ENCODE measurements at regions not wholly inside any gene's neighbourhood (a gene's known extent, or its start where the extent isn't known, plus 50 kb on each side); places are given as distances from the start of the nearest gene placed in this dataset.
"Not testable (repeated sequence)": the region's sequence is repeated elsewhere in the genome, so short reads cannot be mapped to it uniquely, and the experiment has no call there.

DNA sequence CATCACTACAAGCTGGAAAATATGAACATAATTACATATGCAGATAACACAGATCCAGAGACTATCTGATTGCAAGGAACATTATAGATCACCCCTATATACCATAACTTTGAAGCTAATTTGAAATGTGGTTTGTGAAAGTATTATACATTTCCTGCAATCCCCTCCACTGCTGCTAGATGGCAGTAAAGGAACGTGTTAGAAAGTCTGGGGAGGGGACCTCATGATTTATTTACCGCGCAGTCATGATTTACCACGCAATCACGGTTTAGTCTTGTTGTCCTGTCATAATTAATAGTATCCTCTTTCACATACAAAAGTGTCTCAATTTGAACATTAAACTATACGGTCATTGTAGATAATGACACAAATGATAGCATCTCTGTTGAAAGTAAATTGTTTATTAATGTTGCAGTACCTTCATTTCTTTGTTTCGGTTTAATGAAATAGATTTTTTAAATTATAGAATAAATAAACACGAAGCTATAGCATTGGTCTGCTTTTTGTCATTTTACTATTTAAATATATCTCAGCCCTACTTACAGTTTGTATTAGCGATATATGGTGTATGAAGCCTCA, 145.3 kb upstream of the PRSS1 start:
- peak; percentile 36 for DNase-seq (ENCODE audit: low read depth)

DNA sequence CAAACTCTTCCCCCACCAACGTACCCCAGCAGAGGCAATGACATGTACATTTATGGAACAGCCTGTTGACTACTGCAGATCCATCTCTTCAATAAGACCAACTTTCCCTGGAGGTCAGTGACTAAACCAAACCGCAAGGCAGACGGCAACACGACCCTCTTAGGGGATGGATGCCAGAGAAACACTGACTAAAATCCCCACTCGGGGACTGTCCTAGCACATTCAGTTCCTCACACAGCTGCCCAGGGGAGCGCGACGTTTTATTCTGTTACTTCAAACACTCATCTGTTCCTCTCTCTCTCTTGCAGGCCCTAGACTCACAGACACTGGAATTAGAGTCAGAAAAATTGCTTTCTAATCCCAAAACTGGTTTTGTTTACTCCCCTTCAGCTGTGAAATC, 146.5 kb upstream of the PRSS1 start:
- no peak for DNase-seq (ENCODE audit: low read depth)

DNA sequence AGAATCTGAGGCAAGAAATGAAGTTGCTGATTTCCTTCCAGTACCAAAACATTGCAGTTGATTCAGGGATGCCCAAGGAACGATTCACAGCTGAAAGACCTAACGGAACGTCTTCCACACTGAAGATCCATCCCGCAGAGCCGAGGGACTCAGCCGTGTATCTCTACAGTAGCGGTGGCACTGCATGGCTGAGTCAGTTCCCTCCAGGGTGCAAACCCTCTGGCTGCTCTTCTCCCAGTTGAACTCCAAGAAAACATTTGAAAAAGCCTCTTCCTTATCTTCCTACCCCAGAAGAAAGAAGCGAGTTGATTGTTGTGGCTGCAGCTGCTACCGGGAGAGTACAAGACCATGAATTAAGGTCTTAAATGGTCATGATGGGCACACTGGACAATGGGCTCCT, 147.1 kb upstream of the PRSS1 start:
- DNase-seq (ENCODE audit: low read depth) = no peak

DNA sequence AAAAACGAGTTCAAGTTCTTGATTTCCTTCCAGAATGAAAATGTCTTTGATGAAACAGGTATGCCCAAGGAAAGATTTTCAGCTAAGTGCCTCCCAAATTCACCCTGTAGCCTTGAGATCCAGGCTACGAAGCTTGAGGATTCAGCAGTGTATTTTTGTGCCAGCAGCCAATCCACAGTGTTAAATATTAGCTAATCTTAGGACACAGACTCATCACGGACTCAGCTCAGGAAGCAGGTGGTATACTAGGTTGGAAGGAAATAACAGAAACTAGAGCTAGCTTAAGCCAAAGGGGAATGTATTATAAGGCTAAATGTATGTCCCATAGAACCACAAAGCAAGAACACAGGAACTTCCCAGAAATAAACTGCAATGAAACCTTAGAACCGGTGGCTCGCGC, 151.0 kb upstream of the PRSS1 start:
- no peak for DNase-seq (ENCODE audit: low read depth)

DNA sequence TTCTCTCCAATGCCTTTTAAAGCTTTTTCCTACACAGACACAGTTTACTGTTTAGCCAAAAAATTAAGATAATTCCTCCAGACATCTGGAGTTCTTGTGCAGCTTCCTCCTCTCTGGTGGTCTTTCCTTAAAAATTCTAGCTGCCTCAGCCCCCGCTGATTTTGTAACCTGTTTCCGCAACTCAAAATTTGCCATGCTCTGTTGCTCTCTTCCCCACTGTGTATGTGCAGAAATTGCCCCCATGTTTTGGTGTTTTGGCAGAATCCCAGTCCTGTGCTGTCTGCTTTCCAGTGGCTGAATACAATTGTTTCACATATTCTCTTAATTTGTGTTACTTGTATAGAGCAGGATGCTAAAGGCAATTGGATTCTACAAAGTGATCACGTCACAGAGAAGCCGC, 151.7 kb upstream of the PRSS1 start:
- no peak for DNase-seq (ENCODE audit: low read depth)

DNA sequence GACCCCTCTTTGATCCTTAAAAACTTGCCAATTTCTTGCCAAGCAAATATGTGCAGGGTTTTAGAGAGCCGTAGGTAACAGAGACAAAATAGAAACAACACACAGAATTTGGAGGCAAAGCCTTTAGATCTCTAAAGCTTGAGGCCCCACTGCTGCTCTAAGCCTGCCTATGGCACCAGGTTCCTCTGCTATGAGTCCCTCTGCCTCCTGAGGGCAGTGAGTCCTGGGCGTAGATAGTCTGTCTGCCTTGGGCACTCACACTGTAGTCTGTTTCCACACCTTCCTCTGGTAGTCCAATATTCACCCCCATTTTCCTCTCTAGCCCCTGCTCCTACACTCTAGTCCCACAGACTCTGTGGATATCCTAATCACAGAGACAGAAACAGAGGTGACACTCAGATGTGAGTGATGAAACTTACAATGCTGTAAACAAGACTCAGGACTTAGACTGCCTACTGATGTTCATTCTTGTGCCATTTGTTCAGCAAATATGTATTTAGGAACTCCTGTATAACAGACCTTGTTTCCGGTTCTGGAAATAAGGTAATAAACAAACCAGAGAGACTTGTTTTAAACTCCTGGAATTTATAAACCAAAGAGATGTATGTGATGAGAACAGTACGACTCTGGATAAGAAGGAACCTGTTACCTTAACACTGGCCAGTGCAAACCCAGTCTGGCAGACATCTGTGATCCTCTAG, 153.3 kb upstream of the PRSS1 start:
- no peak for DNase-seq (ENCODE audit: low read depth)

DNA sequence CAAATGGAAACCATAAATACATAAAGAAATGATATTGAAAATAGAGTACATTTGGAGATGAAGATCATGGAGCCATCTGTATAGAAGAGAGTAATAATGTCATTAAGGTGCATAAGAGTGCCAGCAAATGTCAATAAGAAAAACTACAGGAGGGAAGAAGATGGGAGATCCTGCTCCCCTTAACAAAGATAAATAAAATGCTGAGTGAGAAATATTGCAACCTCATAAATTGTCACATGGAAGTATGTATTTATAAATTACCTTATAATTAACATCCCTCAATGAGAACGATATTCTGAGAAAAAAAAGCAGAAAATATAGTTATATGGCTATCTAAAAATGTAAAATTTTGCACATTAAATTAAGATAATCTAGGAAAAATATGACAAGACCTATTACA, 155.2 kb upstream of the PRSS1 start:
- no peak for DNase-seq (ENCODE audit: low read depth)

DNA sequence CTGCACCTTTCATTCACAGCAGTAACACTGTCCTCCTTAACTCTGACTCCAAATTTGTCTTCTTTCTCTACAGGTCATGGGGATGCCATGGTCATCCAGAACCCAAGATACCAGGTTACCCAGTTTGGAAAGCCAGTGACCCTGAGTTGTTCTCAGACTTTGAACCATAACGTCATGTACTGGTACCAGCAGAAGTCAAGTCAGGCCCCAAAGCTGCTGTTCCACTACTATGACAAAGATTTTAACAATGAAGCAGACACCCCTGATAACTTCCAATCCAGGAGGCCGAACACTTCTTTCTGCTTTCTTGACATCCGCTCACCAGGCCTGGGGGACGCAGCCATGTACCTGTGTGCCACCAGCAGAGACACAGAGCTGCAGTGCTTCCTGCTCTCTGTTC, 156.2 kb upstream of the PRSS1 start:
- DNase-seq (ENCODE audit: low read depth) = no peak

DNA sequence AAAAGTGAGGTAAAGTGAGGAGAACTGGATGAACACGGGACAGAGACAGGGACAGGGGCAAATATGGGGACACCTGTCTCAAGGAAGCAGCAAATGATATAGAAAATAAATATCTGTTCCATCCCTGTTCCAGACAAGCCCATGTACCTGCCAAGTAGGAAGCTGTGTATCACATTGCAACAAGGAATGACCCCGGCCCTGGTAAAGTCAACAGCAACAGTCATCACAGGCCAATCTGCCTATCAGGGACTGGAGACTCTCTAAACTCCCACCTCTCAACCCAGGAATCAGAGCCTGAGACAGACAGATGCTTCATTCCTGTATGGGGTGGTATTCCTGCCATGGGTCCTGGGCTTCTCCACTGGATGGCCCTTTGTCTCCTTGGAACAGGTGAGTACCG, 156.6 kb upstream of the PRSS1 start:
- no peak for DNase-seq (ENCODE audit: low read depth)

DNA sequence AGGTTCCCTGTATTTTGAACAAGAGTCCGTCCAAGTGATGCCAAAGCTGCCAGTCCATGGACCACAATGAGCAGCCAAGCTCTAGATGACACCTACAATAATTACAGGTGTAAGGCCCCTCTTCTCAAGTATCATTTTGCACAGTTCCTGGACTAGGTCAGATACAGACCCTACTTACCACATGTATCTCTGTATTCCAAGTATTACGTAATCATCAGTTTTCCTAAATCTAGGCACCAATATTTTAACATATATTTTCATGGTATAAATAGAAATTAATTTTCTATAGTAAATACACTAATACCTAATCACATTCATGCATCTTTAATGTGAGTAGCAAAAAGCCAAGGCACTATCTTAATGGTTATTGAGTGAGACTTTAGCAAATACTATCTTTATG, 157.0 kb upstream of the PRSS1 start:
- no peak for DNase-seq (ENCODE audit: low read depth)

DNA sequence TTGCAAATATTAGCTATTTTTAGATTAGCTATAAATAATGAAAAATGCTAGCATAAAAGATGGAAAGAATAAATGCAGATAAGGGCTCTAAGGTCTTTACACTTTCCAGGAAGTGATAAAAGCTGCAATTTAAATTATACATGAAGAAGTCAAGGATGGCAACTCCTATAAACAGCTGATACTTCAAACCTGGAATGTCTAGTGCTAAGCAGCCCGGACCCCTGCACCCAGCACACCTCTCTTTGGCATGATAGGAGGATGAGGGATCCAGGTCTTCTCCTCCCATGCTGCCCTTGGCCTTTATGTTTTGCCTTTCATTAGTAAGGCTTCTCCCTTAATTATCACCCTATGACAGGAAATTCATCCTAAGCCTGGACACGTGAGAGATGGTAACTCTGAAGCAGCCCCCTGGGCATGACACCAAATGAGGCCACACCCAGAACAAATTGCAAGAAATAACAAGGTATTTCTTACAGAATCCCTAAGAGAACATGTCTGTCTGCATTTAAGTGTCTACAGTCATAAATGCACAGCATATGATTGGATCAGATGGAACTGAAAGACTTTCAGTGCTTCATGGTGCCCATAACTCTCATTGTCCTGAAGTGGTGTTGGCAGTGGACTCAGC, 158.3 kb upstream of the PRSS1 start:
- DNase-seq (ENCODE audit: low read depth) = no peak

DNA sequence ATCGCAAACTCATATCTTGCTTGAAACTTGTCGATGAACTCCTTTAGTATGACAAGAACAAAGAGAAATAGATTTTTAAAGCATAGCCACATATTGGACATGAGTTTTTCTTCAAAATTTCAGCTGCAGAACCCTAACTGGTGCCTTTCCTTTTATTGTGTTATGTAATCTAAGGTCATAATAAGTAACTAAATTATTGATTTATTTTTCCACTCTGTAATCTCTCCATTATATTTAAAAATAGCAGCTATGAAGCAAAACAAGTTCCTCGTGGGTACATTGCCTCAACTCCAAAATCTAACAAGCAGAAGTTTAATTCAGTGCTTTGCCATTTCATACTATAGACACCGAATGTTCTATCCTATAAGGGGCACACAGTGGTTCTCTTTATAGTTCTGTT, 159.2 kb upstream of the PRSS1 start:
- DNase-seq (ENCODE audit: low read depth) = no peak

DNA sequence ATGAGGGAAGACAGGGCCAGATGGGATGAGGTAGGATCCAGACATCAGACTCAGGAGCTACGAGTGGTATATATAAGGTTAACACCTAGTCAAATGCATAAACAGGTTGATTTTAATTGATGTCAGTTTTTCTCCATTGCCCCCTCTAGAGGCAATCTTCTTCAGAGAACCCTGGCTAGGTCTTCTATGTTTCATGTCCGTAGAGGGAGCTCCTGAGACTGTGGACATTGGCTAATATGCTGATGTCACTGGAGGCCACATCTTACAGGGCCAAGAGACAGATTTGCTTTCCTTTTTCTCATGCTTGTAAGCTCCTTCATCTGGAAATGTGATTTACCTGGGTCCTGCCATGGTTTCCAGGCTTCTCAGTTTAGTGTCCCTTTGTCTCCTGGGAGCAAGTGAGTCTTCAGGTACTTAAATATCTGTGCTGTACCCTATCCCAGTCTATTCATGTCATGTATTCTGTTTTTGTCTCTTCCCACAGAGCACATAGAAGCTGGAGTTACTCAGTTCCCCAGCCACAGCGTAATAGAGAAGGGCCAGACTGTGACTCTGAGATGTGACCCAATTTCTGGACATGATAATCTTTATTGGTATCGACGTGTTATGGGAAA, 161.6 kb upstream of the PRSS1 start:
- no peak for DNase-seq (ENCODE audit: low read depth)

DNA sequence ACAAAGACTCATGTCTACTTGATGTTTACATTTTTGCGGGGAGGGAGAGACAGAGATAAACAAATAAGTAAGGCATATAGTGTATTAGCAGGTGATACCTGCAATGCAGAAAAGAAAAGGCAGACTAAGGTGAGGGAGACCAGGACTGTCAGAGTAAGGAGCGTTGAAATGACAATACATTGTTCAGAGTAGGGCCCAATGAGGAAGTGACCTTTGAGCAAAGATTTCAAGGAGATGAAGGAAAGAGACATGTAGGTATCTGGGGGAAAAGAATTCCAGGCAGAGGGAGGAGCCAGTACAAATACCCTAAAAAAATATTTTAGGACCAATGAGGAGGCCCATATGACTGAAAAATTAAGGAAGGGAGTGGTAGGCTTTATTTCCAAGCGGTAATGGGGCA, 162.7 kb upstream of the PRSS1 start:
- no peak for DNase-seq (ENCODE audit: low read depth)

DNA sequence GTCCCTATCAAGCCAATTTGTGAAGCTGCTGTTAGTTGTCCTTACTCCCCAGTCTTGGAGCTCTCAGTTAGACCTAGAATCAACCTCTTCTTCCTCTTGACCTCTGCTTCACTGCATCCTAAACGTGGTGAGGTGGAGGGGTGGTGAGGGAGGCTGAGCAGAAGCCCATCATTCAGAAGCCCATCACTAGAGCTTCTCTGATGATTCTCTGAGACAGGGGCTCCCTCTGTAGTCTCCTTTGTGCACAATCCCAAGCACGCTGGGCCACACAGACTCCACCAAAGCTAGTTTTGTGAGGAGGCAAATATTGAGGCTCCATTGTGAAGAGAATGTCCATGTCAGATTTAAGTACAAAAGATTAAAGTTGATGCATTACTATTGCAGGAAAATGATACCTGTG, 163.8 kb upstream of the PRSS1 start:
- DNase-seq (ENCODE audit: low read depth) = no peak

DNA sequence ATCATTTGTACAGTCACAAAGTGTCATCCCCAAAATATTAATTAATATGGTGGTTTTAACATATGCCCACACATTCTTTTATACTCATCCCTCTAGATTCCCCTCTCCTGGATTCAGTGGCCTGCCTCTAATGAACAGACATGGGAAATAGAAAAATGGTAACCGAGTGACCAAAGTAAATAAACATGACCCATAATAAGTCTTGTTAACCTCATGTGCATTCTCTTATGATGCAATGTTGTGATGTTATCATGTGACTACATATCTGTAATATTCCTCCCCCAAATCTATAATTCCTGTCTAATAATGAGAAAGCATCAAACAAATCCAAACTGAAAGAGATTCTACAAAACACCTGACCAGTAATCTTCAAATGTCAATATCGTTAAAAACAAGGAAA, 164.5 kb upstream of the PRSS1 start:
- DNase-seq (ENCODE audit: low read depth) = no peak

DNA sequence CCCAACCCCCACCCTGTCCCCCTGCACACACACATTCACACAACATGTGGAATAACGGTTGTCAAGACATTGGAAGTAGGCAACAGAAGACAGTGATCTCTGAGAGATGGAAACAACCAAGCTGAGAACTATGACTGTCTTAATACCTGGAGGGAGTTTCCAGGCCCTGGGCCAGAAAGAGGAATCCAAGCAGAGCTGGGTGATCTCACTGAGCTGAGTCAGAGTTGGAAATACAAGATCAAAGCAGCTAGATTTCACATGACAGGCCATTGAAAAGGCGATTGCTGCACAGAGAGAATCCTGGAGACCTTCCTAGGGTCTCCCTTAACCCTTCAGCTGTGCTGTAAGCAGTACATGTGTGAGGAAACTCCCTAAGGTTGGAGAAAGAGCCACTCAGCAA, 165.8 kb upstream of the PRSS1 start:
- no peak for DNase-seq (ENCODE audit: low read depth)

DNA sequence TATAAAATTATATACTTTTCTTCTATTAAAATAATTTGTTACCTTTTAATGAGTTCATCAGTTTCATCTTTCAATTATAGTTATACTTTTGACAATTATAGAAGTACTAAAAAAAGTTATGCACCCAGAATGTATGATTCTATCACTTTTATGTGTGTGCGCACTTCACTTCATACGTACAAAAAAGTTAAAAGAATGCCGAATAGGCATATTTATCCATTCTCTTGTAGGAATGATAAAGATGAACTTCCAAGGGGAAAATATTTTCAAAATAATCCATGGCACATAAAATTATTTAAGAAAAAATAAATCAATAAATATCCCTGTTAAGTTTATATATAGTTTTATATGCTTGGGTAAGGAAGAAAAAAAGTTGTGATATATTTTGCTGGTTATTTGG, 166.9 kb upstream of the PRSS1 start:
- no peak for DNase-seq (ENCODE audit: low read depth)

DNA sequence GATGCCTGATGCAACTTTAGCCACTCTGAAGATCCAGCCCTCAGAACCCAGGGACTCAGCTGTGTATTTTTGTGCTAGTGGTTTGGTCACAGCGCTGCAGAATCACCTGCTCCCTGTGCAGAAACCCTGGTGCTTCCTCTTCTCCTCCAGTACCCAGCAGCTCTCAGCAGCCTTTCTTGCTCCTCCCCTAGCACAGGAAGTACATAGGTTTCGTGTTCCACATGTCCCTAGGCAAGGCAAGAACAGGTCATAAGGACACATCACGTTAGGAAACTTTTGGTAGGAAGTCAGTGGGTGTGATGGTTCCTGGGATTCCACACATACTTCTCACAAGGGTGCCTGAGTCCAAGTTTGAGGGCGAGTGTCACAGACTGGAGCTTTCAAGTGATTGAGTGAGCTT, 167.9 kb upstream of the PRSS1 start:
- DNase-seq (ENCODE audit: low read depth) = no peak

DNA sequence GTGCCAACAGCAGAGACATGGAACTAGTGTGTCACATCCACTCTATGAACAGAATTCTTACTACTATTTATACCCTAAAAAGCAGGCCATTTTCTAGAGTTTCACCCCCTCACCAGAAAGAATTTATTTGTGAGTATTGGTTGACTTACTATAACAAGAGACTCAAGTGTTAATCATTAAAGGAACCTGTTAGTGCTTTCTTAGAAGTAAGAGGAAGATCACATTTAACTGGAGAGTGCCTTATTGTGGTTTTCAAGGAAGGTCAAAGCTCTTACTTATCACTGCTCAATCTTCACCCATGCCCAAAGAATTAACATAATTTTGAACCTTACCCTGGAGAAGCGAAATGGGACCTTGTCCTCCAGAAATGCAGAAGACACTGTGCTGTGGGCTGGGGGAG, 169.3 kb upstream of the PRSS1 start:
- no peak for DNase-seq (ENCODE audit: low read depth)

DNA sequence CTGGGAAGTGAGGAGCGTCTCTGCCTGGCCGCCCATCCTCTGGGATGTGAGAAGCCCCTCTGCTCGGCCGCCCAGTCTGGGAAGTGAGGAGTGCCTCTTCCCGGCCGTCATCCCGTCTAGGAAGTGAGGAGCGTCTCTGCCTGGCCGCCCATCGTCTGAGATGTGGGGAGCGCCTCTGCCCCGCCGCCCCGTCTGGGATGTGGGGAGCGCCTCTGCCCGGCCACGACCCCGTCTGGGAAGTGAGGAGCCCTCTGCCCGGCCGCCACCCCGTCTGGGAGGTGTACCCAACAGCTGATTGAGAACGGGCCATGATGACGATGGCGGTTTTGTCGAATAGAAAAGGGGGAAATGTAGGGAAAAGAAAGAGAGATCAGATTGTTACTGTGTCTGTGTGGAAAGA, 173.9 kb upstream of the PRSS1 start:
- not testable (repeated sequence) for DNase-seq (ENCODE audit: low read depth)

DNA sequence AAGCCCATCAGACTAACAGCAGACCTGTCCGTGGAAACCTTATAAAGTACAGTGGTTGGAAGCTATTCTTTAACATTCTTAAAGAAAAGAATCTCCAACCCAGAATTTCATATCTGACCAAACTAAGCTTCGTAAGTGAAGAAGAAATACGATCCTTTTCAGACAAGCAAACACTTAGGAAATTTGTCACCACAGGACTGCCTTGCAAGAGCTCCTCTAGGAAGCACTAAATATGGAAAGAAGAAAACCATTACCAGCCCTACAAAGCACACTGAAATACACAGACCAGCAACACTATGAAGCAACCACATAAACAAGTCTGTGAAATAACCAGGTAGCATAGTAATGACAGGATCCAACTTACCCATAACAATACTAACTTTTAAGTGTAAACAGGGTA, 177.7 kb upstream of the PRSS1 start:
- no peak for DNase-seq (ENCODE audit: low read depth)

DNA sequence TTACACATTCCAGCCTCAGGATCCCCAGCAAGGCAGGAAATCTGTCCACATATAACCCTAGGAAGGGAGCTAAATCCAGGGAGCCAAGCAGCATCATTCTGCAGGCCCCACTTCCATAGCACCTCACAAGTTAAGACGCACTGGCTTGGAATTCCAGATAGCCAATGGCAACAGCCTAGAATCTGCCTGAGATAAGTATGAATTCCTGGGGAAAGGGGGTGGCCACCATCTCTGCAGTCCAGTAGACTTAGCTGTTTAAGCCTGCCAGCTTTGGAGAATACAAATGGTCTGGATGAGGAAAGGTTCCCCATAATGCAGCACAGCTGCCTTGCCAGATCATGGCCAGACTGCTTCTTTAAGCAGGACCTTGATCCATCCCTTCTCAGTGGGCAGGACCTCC, 179.4 kb upstream of the PRSS1 start:
- DNase-seq (ENCODE audit: low read depth) = no peak
